G401.6 (cell line): ENCODE measurements at regions not wholly inside any gene's neighbourhood (a gene's known extent, or its start where the extent isn't known, plus 50 kb on each side); places are given as distances from the start of the nearest gene placed in this dataset.
"Not testable (repeated sequence)": the region's sequence is repeated elsewhere in the genome, so short reads cannot be mapped to it uniquely, and the experiment has no call there.

ENCODE experiments used
- FAIRE-seq: peaks from 2 replicates; lab custom pipeline; 2012; peaks lifted over from hg19 to GRCh38; lab: Jason Lieb, UNC

DNA sequence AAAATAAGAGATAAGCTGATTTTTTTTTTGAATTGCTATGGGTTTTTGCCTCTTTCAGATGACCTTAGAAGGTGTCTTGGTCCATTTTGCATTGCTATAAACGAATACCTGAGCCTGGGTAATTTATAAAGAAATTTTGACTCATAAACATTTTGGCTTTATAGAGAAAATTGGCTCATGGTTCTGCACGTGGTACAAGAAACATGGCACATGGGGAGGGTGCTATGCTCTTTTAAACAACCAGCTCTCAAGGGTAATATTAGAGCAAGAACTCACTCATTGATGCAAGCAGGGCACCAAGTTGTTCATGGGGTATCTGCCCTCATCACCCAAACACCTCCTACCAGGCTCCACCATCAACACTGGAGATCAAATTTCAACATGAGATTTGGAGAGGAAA is 408.8 kb downstream of the NUP35 start:
- no peak for FAIRE-seq

DNA sequence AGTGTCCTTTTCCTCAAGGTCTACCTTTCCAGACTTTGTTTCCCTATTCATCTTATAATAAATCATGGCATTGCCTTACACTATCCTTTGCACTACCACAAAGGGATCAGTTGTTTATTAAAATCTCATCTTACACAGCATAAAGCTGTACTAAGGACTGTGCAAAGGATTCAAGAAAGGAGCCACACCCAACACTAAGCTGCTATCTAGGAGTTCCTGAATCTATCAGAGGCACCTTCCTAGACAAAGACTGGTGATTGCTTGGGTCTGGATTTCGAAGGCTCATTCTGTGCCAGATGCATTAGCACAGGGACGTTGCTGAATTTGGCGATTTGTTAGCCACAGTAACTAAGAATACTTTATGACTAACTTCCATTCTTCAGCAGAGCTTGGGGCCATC is 412.0 kb downstream of the NUP35 start:
- no peak for FAIRE-seq

- FAIRE-seq = no peak
Observed at GRCh38 chr2:183536714-183537113, 412.5 kb downstream of the NUP35 start.

DNA sequence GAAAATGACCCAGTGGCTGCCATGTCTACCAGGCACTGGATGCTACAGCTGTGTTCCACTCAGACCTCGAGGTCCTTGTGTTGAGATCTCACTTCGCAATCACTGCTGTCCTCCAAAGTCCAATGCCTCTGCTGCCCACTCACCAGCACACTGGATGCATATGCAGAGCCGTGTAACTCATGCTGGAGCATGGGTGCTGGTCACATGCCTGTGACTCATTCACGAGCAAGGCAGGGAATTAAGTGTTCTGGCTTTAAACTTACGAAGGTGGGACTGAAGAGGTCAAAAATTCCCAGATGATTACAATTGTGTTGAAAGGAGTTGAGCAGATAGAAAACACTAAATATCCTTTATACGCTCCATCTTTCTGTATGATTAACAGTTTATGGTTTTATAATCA is 417.5 kb downstream of the NUP35 start:
- no peak for FAIRE-seq

- no peak for FAIRE-seq
Observed at GRCh38 chr2:183542606-183543005, 418.4 kb downstream of the NUP35 start.

- no peak for FAIRE-seq
Observed at GRCh38 chr2:183543222-183543621, 419.0 kb downstream of the NUP35 start.

GRCh38 chr2:183543731-183544130 is 419.5 kb downstream of the NUP35 start:
- FAIRE-seq = no peak

DNA sequence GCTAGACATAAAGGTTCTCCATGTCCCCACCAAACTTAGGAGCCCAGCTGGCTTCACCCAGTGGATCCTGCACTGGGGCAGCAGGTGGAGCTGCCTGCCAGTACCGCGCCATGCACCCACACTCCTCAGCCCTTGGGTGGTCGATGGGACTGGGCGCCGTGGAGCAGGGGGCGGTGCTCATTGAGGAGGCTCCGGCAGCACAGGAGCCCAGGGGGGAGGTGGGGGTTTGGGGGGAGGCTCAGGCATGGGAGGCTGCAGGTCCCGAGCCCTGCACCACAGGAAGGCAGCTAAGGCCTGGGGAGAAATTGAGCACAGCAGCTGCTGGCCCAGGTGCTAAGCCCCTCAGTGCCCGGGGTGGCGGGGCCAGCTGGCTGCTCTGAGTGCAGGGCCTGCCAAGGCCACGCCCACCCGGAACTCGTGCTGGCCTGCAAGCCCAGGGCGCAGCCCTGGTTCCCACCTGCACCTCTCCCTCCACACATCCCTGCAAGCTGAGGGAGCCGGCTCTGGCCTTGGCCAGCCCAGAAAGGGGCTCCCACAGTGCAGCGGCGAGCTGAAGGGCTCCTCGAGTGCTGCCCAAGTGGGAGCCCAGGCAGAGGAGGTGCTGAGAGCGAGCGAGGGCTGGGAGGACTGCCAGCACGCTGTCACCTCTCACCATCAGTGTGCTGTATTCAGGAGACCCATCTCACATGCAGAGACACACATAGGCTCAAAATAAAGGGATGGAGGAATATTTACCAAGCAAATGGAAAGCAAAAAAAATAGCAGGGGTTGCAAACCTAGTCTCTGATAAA is 422.5 kb downstream of the NUP35 start:
- not testable (repeated sequence) for FAIRE-seq

- no peak for FAIRE-seq
Observed at GRCh38 chr2:183552716-183553115, 428.5 kb downstream of the NUP35 start.

DNA sequence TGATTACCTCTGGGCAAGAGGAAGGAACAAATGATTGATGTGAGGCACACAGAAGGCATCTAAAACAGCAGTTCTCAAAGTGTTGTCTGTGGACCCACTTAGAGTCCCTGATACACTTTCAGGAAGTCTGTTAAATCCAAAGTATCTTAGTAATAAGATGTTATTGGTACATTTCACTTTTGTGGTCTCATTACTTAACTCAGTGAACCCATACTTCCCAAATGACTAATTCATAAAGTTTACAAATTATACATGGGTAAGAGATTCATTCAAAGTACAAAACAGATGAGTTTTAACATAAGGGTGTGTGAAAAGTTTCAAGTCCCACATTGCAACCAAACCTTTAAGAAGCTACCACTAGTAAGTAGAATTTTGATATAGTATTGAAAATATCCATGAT is 440.5 kb downstream of the NUP35 start:
- no peak for FAIRE-seq

- FAIRE-seq = no peak
Observed at GRCh38 chr2:183575481-183575880, 451.2 kb downstream of the NUP35 start.

GRCh38 chr2:183579686-183580085 is 455.4 kb downstream of the NUP35 start:
- no peak for FAIRE-seq

- no peak for FAIRE-seq
Observed at GRCh38 chr2:183592271-183592670, 468.0 kb downstream of the NUP35 start.

GRCh38 chr2:183594150-183594549 is 469.9 kb downstream of the NUP35 start:
- FAIRE-seq = no peak

GRCh38 chr2:183597841-183598240 is 473.6 kb downstream of the NUP35 start:
- no peak for FAIRE-seq

- FAIRE-seq = no peak
Observed at GRCh38 chr2:183604065-183604464, 479.8 kb downstream of the NUP35 start.

DNA sequence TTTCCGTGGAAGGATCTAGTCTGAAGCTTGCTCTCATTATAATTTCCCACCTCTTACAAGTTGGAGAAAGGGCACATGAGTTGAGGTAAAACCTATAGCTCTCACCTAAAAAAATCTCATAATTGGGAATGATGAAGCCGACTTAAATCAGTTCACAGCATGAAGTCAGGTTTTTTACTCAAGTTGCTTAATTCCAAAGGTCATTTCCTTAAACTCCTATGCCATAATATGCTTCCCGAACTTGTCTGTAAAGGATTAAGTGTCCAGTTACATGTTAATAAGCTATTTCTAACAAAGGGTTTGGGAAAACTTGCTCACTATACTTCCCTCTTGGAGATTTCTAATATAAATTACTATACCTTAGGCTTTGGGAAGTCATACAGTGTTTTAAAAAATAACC is 481.2 kb downstream of the NUP35 start:
- no peak for FAIRE-seq

GRCh38 chr2:183606022-183606717 is 481.9 kb downstream of the NUP35 start:
- no peak for FAIRE-seq

GRCh38 chr2:183606718-183607085 is 482.5 kb downstream of the NUP35 start:
- no peak for FAIRE-seq

GRCh38 chr2:183607995-183608394 is 483.8 kb downstream of the NUP35 start:
- FAIRE-seq = no peak

DNA sequence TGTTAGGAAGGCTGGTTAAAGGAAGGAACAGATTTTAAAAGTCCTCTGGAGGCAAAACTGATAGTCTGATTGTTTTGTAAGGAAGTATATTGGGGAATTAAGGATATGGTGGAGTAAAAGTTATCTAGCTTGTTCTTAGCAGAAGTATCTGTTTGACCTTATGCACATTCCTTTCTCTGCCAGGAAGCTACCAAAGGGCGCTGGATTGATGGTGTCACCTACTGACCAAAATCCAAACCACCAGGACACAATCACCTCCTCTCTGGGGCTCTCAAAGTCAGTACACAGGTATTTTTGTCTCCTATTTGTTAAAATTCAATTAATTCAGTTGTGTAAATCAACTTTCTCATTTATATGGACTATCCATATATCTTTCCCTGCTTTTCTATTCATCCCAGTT is 484.5 kb downstream of the NUP35 start:
- no peak for FAIRE-seq

DNA sequence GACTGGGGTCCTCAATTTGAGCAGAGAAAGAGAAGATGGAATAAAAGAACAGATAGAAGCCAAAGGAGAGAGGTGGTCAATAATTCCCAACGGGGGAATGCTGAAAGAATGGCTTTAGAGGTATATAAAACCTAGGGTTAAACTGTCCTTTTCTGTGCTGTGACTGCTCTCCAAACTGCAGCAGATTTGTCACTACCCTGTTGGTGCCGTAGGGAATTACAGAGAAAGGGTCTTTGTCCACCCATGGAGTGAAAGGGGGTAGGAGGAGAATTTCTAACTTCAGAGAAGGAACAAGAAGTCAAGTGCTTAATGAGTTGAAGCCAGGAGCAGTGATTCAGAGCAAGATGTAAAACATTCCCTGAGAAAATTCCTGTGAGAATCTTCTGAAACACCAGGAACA is 486.5 kb downstream of the NUP35 start:
- no peak for FAIRE-seq

GRCh38 chr2:183614799-183615435 is 490.7 kb downstream of the NUP35 start:
- no peak for FAIRE-seq

DNA sequence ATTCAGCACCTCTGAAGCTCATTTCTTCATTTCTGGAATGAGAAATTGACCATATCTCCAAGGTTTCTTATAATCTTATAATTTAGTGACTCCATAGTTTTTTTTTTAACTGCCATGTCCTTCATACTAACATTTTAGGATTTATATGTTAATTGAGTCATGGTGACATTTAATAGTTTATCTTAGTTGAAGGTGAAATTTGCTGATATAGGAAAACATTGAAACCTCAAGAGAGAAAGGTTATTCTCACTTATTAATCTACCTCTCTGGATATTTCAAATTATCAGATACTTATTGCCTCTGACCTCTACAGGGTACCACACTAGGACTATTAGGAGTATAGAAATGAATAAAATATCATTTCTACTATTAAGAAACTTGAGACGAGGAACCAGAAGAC is 499.0 kb downstream of the NUP35 start:
- FAIRE-seq = no peak
